ENCODE measurements at regions not wholly inside any gene's neighbourhood (a gene's known extent, or its start where the extent isn't known, plus 50 kb on each side); places are given as distances from the start of the nearest gene placed in this dataset.

- DNase-seq (no peak), ATAC-seq (ENCODE audit: low FRiP score) (no peak)
- 87 to 91% methylated on average over 4 of the region's 4 CpGs for WGBS, 2 donors
- intact Hi-C loops (cut with DNase I): no loop called here
- no peaks in the 10 kb centered on the region for H3K4me1 ChIP-seq (ENCODE audit: control insufficient read depth in 1 of 2, insufficient read depth in 2 of 2, low read length in 2 of 2)
- no peak overlapping the region for H3K27ac ChIP-seq (ENCODE audit: low read depth in 1 of 2, low read length in 2 of 2)
- H3K36me3 ChIP-seq (ENCODE audit: control insufficient read depth in 1 of 2, insufficient read depth in 2 of 2, low read length in 1 of 2): no peaks in the 10 kb centered on the region
- no peaks in the 10 kb centered on the region for H3K27me3 ChIP-seq (ENCODE audit: control insufficient read depth in 1 of 2, insufficient read depth in 2 of 2, low read length in 1 of 2)
- peaks cover 2% of the 10 kb centered on the region for H3K9me3 ChIP-seq (ENCODE audit: control insufficient read depth, low read length)
- H3K4me3 ChIP-seq (ENCODE audit: low read length in 2 of 2): no peak overlapping the region
Measured at GRCh38 chr10:60707841-60708240, 70.4 kb upstream of the CDK1 start.

- H3K27ac ChIP-seq (ENCODE audit: low read depth in 1 of 2, low read length in 2 of 2): no peak overlapping the region
- DNase-seq (no peak), ATAC-seq (ENCODE audit: low FRiP score) (no peak)
- H3K9me3 ChIP-seq (ENCODE audit: control insufficient read depth, low read length): peaks cover 2% of the 10 kb centered on the region
- H3K4me3 ChIP-seq (ENCODE audit: low read length in 2 of 2): no peak overlapping the region
- H3K36me3 ChIP-seq (ENCODE audit: control insufficient read depth in 1 of 2, insufficient read depth in 2 of 2, low read length in 1 of 2): no peaks in the 10 kb centered on the region
- no peaks in the 10 kb centered on the region for H3K27me3 ChIP-seq (ENCODE audit: control insufficient read depth in 1 of 2, insufficient read depth in 2 of 2, low read length in 1 of 2)
- 88 to 100% methylated on average over 1 of the region's 1 CpG for WGBS, 2 donors
- intact Hi-C loops (cut with DNase I): no loop called here
- no peaks in the 10 kb centered on the region for H3K4me1 ChIP-seq (ENCODE audit: control insufficient read depth in 1 of 2, insufficient read depth in 2 of 2, low read length in 2 of 2)
Measured at GRCh38 chr10:60706146-60706545, 72.1 kb upstream of the CDK1 start.

- H3K4me3 ChIP-seq (ENCODE audit: low read length in 2 of 2): no peak overlapping the region
- no peaks in the 10 kb centered on the region for H3K9me3 ChIP-seq (ENCODE audit: control insufficient read depth, low read length)
- ATAC-seq (ENCODE audit: low FRiP score) (no peak), DNase-seq (no peak)
- no peaks in the 10 kb centered on the region for H3K27me3 ChIP-seq (ENCODE audit: control insufficient read depth in 1 of 2, insufficient read depth in 2 of 2, low read length in 1 of 2)
- H3K4me1 ChIP-seq (ENCODE audit: control insufficient read depth in 1 of 2, insufficient read depth in 2 of 2, low read length in 2 of 2): no peaks in the 10 kb centered on the region
- no peak overlapping the region for H3K27ac ChIP-seq (ENCODE audit: low read depth in 1 of 2, low read length in 2 of 2)
- WGBS, 2 donors: 86 to 90% methylated on average over 1 of the region's 1 CpG
- H3K36me3 ChIP-seq (ENCODE audit: control insufficient read depth in 1 of 2, insufficient read depth in 2 of 2, low read length in 1 of 2): no peaks in the 10 kb centered on the region
- intact Hi-C loops (cut with DNase I): no loop called here
Measured at GRCh38 chr10:60705376-60705775, 72.9 kb upstream of the CDK1 start.

DNA sequence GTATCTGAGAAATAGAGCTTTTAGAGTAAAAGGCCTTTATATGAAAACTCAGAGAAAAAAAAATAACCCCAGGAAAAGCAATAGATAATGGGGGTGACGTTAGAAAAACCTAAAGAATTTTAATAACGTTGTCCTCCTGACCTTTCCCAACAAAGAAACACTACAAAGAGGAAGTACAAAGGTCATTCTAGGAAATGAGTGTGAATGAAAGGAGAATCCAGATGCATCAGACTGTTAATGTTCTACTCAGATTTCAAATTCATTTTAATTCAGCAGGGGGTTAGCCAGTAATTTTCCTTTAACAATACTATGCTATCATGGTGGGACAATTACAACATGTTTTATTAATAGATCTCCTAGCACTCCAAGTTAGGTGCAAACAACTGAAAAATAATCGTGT, 73.8 kb upstream of the CDK1 start:
- DNase-seq (no peak), ATAC-seq (ENCODE audit: low FRiP score) (no peak)
- Histone ChIP-seq H3K27ac (ENCODE audit: low read depth in 1 of 2, low read length in 2 of 2) (no peak overlapping the region), H3K36me3 (ENCODE audit: control insufficient read depth in 1 of 2, insufficient read depth in 2 of 2, low read length in 1 of 2) (no peaks in the 10 kb centered on the region), H3K9me3 (ENCODE audit: control insufficient read depth, low read length) (no peaks in the 10 kb centered on the region), H3K27me3 (ENCODE audit: control insufficient read depth in 1 of 2, insufficient read depth in 2 of 2, low read length in 1 of 2) (no peaks in the 10 kb centered on the region), H3K4me3 (ENCODE audit: low read length in 2 of 2) (no peak overlapping the region), H3K4me1 (ENCODE audit: control insufficient read depth in 1 of 2, insufficient read depth in 2 of 2, low read length in 2 of 2) (no peaks in the 10 kb centered on the region)
- 17% methylated on average over 3 of the region's 3 CpGs for WGBS, 2 donors
- intact Hi-C loops (cut with DNase I): no loop called here

DNA sequence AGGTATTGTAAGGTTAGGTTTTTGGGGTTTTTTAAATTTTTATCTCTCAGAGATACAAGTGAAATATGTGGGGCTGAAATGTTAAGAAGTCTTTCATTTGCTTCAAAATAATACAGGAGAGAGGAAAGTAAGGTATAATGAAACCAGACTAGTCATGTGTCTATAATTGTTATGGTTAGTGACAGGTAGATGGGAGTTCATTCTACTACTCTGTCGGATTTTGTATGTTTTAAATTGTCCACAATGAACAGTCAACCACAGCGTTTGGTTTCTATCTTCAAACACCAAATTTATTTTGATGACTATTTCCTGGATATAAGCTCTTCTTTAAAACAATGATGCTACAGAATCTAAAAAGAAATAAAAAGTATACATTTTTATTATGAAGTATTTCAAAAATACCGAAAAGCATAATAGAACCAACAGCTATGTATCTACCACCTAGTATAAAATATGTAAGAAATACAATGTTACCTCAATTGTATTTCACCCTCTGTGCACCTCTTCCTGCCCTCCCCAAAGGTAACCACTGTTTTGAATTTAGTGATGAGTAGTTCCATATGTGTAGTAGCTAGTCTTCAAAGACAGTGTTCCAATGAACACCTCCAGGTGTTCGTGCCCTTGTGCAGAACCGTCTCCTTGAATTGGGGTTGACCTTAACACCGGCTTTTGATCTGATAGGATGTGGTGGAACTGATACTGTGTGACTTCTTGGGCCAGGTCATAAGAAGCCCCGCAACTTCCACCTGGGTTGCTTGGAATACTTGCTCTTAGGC, 74.8 kb upstream of the CDK1 start:
- Histone ChIP-seq H3K4me3 (ENCODE audit: low read length in 2 of 2) (no peak overlapping the region), H3K27ac (ENCODE audit: low read depth in 1 of 2, low read length in 2 of 2) (no peak overlapping the region), H3K27me3 (ENCODE audit: control insufficient read depth in 1 of 2, insufficient read depth in 2 of 2, low read length in 1 of 2) (no peaks in the 10 kb centered on the region), H3K4me1 (ENCODE audit: control insufficient read depth in 1 of 2, insufficient read depth in 2 of 2, low read length in 2 of 2) (no peaks in the 10 kb centered on the region), H3K9me3 (ENCODE audit: control insufficient read depth, low read length) (no peaks in the 10 kb centered on the region), H3K36me3 (ENCODE audit: control insufficient read depth in 1 of 2, insufficient read depth in 2 of 2, low read length in 1 of 2) (no peaks in the 10 kb centered on the region)
- intact Hi-C loops (cut with DNase I): no loop called here
- DNase-seq (no peak), ATAC-seq (ENCODE audit: low FRiP score) (no peak)
- 94 to 95% methylated on average over 7 of the region's 7 CpGs for WGBS, 2 donors

DNA sequence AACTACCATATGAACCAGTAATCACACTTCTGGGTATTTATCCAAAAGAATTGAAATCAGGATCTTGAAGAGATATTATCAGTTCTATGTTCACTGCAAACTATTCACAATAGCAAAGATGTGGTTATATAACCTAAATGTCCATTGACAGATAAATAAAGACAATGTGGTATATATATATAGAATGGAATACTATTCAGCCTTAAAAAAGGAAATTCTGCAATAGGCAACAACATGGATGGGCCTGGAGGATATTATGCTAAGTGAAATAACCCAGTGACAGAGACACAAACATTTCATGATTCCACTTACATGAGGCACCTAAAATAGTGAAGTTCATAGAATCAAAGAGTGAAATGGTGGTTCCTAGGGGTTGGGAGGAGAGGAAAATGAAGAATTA, 90.6 kb upstream of the CDK1 start:
- ATAC-seq (ENCODE audit: low FRiP score) (no peak), DNase-seq (no peak)
- Histone ChIP-seq H3K4me3 (ENCODE audit: low read length in 2 of 2) (no peak overlapping the region), H3K4me1 (ENCODE audit: control insufficient read depth in 1 of 2, insufficient read depth in 2 of 2, low read length in 2 of 2) (no peaks in the 10 kb centered on the region), H3K27me3 (ENCODE audit: control insufficient read depth in 1 of 2, insufficient read depth in 2 of 2, low read length in 1 of 2) (no peaks in the 10 kb centered on the region), H3K36me3 (ENCODE audit: control insufficient read depth in 1 of 2, insufficient read depth in 2 of 2, low read length in 1 of 2) (no peaks in the 10 kb centered on the region), H3K9me3 (ENCODE audit: control insufficient read depth, low read length) (peaks cover 3% of the 10 kb centered on the region), H3K27ac (ENCODE audit: low read depth in 1 of 2, low read length in 2 of 2) (no peak overlapping the region)
- intact Hi-C loops (cut with DNase I): no loop called here

GRCh38 chr10:60684091-60684490, 94.2 kb upstream of the CDK1 start:
- intact Hi-C loops (cut with DNase I): no loop called here

DNA sequence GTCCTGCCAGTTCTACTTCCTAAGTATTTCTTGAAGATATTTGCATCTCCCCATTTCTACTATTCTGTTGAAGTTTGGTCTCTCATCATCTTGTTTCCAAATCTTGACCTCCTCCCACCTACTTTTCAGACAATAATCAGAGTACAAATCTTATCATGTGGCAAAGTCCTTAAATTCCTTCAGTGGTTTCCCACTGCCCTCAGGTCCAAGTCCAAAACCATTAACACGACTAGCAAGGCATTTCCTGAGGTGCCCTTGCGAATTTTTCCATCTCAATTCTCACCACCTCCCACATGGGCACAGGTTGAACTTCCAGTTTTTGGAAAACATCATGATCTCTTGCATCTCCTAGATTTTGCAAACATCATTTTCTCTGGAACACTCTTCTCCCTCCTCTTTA, 97.2 kb upstream of the CDK1 start:
- intact Hi-C loops (cut with DNase I): no loop called here
- ATAC-seq (ENCODE audit: low FRiP score) (no peak), DNase-seq (no peak)
- WGBS, 2 donors: 51 to 55% methylated on average over 2 of the region's 2 CpGs
- Histone ChIP-seq H3K27ac (ENCODE audit: low read depth in 1 of 2, low read length in 2 of 2) (no peak overlapping the region), H3K9me3 (ENCODE audit: control insufficient read depth, low read length) (peaks cover 1% of the 10 kb centered on the region), H3K36me3 (ENCODE audit: control insufficient read depth in 1 of 2, insufficient read depth in 2 of 2, low read length in 1 of 2) (no peaks in the 10 kb centered on the region), H3K4me3 (ENCODE audit: low read length in 2 of 2) (no peak overlapping the region), H3K27me3 (ENCODE audit: control insufficient read depth in 1 of 2, insufficient read depth in 2 of 2, low read length in 1 of 2) (no peaks in the 10 kb centered on the region), H3K4me1 (ENCODE audit: control insufficient read depth in 1 of 2, insufficient read depth in 2 of 2, low read length in 2 of 2) (no peaks in the 10 kb centered on the region)

More at GRCh38 chr10:60684091-60684490, 94.2 kb upstream of the CDK1 start:
- peaks cover 1% of the 10 kb centered on the region for H3K9me3 ChIP-seq (ENCODE audit: control insufficient read depth, low read length)
- no peak for DNase-seq
- H3K4me1 ChIP-seq (ENCODE audit: control insufficient read depth in 1 of 2, insufficient read depth in 2 of 2, low read length in 2 of 2): no peaks in the 10 kb centered on the region
- no peaks in the 10 kb centered on the region for H3K27me3 ChIP-seq (ENCODE audit: control insufficient read depth in 1 of 2, insufficient read depth in 2 of 2, low read length in 1 of 2)
- H3K27ac ChIP-seq (ENCODE audit: low read depth in 1 of 2, low read length in 2 of 2): no peak overlapping the region
- WGBS, 2 donors: 90 to 95% methylated on average over 15 of the region's 15 CpGs
- H3K4me3 ChIP-seq (ENCODE audit: low read length in 2 of 2): no peak overlapping the region
- no peak for ATAC-seq (ENCODE audit: low FRiP score)
- no peaks in the 10 kb centered on the region for H3K36me3 ChIP-seq (ENCODE audit: control insufficient read depth in 1 of 2, insufficient read depth in 2 of 2, low read length in 1 of 2)

- WGBS, 2 donors: 82 to 86% methylated on average over 10 of the region's 10 CpGs
- peaks cover 1% of the 10 kb centered on the region for H3K9me3 ChIP-seq (ENCODE audit: control insufficient read depth, low read length)
- no peaks in the 10 kb centered on the region for H3K36me3 ChIP-seq (ENCODE audit: control insufficient read depth in 1 of 2, insufficient read depth in 2 of 2, low read length in 1 of 2)
- no peaks in the 10 kb centered on the region for H3K27me3 ChIP-seq (ENCODE audit: control insufficient read depth in 1 of 2, insufficient read depth in 2 of 2, low read length in 1 of 2)
- intact Hi-C loops (cut with DNase I): no loop called here
- DNase-seq (no peak), ATAC-seq (ENCODE audit: low FRiP score) (no peak)
- no peaks in the 10 kb centered on the region for H3K4me1 ChIP-seq (ENCODE audit: control insufficient read depth in 1 of 2, insufficient read depth in 2 of 2, low read length in 2 of 2)
- H3K27ac ChIP-seq (ENCODE audit: low read depth in 1 of 2, low read length in 2 of 2): no peak overlapping the region
- H3K4me3 ChIP-seq (ENCODE audit: low read length in 2 of 2): no peak overlapping the region
Measured at GRCh38 chr10:60679388-60679990, 98.8 kb upstream of the CDK1 start.
